ENCODE measurements at regions not wholly inside any gene's neighbourhood (a gene's known extent, or its start where the extent isn't known, plus 50 kb on each side); places are given as distances from the start of the nearest gene placed in this dataset.
"Not testable (repeated sequence)": the region's sequence is repeated elsewhere in the genome, so short reads cannot be mapped to it uniquely, and the experiment has no call there.

GRCh38 chr10:33795529-33795928, 461.1 kb upstream of the NRP1 start:
- no peak for DNase-seq (ENCODE audit: low read depth in 4 of 4, low spot score in 3 of 4)

- DNase-seq (ENCODE audit: low read depth in 4 of 4, low spot score in 3 of 4), result no peak
Observed at GRCh38 chr10:33794460-33794859, 460.0 kb upstream of the NRP1 start.

- no peak for DNase-seq (ENCODE audit: low read depth in 4 of 4, low spot score in 3 of 4)
Observed at GRCh38 chr10:33793793-33794192, 459.3 kb upstream of the NRP1 start.

- no peak for DNase-seq (ENCODE audit: low read depth in 4 of 4, low spot score in 3 of 4)
Observed at GRCh38 chr10:33791272-33791660, 456.8 kb upstream of the NRP1 start.

- no peak for DNase-seq (ENCODE audit: low read depth in 4 of 4, low spot score in 3 of 4)
Observed at GRCh38 chr10:33790521-33791271, 456.2 kb upstream of the NRP1 start.

- DNase-seq (ENCODE audit: low read depth in 4 of 4, low spot score in 3 of 4), result no peak
Observed at GRCh38 chr10:33783557-33783956, 449.1 kb upstream of the NRP1 start.

GRCh38 chr10:33783078-33783477, 448.6 kb upstream of the NRP1 start:
- DNase-seq (ENCODE audit: low read depth in 4 of 4, low spot score in 3 of 4), result no peak

GRCh38 chr10:33781606-33782395, 447.3 kb upstream of the NRP1 start:
- no peak for DNase-seq (ENCODE audit: low read depth in 4 of 4, low spot score in 3 of 4)

GRCh38 chr10:33780961-33781360, 446.5 kb upstream of the NRP1 start:
- no peak for DNase-seq (ENCODE audit: low read depth in 4 of 4, low spot score in 3 of 4)

- no peak for DNase-seq (ENCODE audit: low read depth in 4 of 4, low spot score in 3 of 4)
Observed at GRCh38 chr10:33777223-33777622, 442.8 kb upstream of the NRP1 start.

GRCh38 chr10:33776419-33777070, 442.1 kb upstream of the NRP1 start:
- DNase-seq (ENCODE audit: low read depth in 4 of 4, low spot score in 3 of 4), result no peak

- DNase-seq (ENCODE audit: low read depth in 4 of 4, low spot score in 3 of 4), result no peak
Observed at GRCh38 chr10:33774857-33775256, 440.4 kb upstream of the NRP1 start.

GRCh38 chr10:33773886-33774480, 439.5 kb upstream of the NRP1 start:
- DNase-seq (ENCODE audit: low read depth in 4 of 4, low spot score in 3 of 4), result no peak

GRCh38 chr10:33773253-33773573, 438.7 kb upstream of the NRP1 start:
- DNase-seq (ENCODE audit: low read depth in 4 of 4, low spot score in 3 of 4), result no peak

- no peak for DNase-seq (ENCODE audit: low read depth in 4 of 4, low spot score in 3 of 4)
Observed at GRCh38 chr10:33772370-33773252, 438.1 kb upstream of the NRP1 start.

GRCh38 chr10:33771856-33772255, 437.4 kb upstream of the NRP1 start:
- DNase-seq (ENCODE audit: low read depth in 4 of 4, low spot score in 3 of 4), result not testable (repeated sequence)

GRCh38 chr10:33764694-33765185, 430.3 kb upstream of the NRP1 start:
- no peak for DNase-seq (ENCODE audit: low read depth in 4 of 4, low spot score in 3 of 4)

- no peak for DNase-seq (ENCODE audit: low read depth in 4 of 4, low spot score in 3 of 4)
Observed at GRCh38 chr10:33760056-33760943, 425.8 kb upstream of the NRP1 start.

GRCh38 chr10:33759191-33759590, 424.7 kb upstream of the NRP1 start:
- DNase-seq (ENCODE audit: low read depth in 4 of 4, low spot score in 3 of 4), result no peak

Measured in right renal pelvis (tissue), 4 donors.